Adrenal gland (tissue), 9 donors: ENCODE measurements at regions not wholly inside any gene's neighbourhood (a gene's known extent, or its start where the extent isn't known, plus 50 kb on each side); places are given as distances from the start of the nearest gene placed in this dataset.
"Not testable (repeated sequence)": the region's sequence is repeated elsewhere in the genome, so short reads cannot be mapped to it uniquely, and the experiment has no call there.

Source experiments
- DNase-seq, 7 donors: peaks; one replicate each; pipeline ENCODE4 v3.0.0-alpha.2; 2019 to 2020
- H3K27ac ChIP-seq, 5 donors: fragments of 200-600 bp; sonication (generic) in 4 of 5; 1 replicate in 3 of 5; 2 replicates in 2 of 5; pipeline versions ENCODE4 v1.5.1 to v1.8.0; 2016 to 2020; ENCODE audit warnings: mild to moderate bottlenecking in 1 of 5
- H3K27me3 ChIP-seq: fragments of 200-600 bp; 2 replicates; pipeline ENCODE4 v1.8.0; 2021
- H3K36me3 ChIP-seq, 2 donors: fragments of 200-600 bp; replicated peaks in 1 of 2; 1 replicate in 1 of 2; 2 replicates in 1 of 2; pipeline versions ENCODE4 v1.5.1 to v1.8.0; 2018 to 2022
- H3K4me1 ChIP-seq, 2 donors: fragments of 200-600 bp; replicated peaks in 1 of 2; 1 replicate in 1 of 2; 2 replicates in 1 of 2; pipeline versions ENCODE4 v1.5.1 to v1.8.0; 2018 to 2021
- H3K4me3 ChIP-seq, 4 donors: fragments of 200-600 bp; sonication (generic) in 3 of 4; one replicate each; pipeline ENCODE4 v1.5.1; 2016 to 2018
- H3K9me3 ChIP-seq, 3 donors: fragments of 200-600 bp; sonication (generic) in 1 of 3; replicated peaks in 1 of 3; 1 replicate in 2 of 3; 2 replicates in 1 of 3; pipeline versions ENCODE4 v1.5.1 to v1.8.0; 2016 to 2021
- CTCF ChIP-seq, 6 experiments: fragments of 450-650 bp in 4 of 6; fragments of 200-600 bp in 2 of 6; sonication (generic) in 1 of 6; IDR thresholded peaks; 1 replicate in 5 of 6; 2 replicates in 1 of 6; pipeline versions ENCODE4 v1.5.1 to v1.8.0; 2016 to 2021; ENCODE audit warnings: antibody characterized with exemption in 6 of 6, mild to moderate bottlenecking in 2 of 6, moderate library complexity in 1 of 6
- POLR2A ChIP-seq, 2 donors: fragments of 450-650 bp; IDR thresholded peaks; one replicate each; pipeline ENCODE4 v1.6.1; 2017; ENCODE audit warnings: antibody characterized with exemption in 2 of 2, mild to moderate bottlenecking in 2 of 2, moderate library complexity in 1 of 2
- WGBS, 4 donors: extraction: QIAGEN DNeasy Blood & Tissue Kit in 2 of 4; methylation state at CpG; one replicate each; pipeline versions ENCODE4 v1.1.5 to v1.1.7; 2013 to 2017; 5-methylcytosine and 5-hydroxymethylcytosine counted together
- intact Hi-C, 2 donors: fragments of 100-400 bp; cut with DNase I; formaldehyde crosslinking; loops; one replicate each; pipeline versions ENCODE4 v1.14.1 to v1.15.0; 2022 to 2023
- donor health status: healthy with polysubstance abuse.
- donor health status: Bipolar disorder and iron deficiency.
- donor health status: DM: yes; HTN: yes; CAD: no.
- donor health status: DM: no; HTN: no; CAD: no.
- donor health status: DM: no; HTN: no; CAD: no.

- H3K27me3 ChIP-seq, H3K4me3 ChIP-seq, intact Hi-C loops, H3K9me3 ChIP-seq, H3K27ac ChIP-seq, H3K4me1 ChIP-seq, H3K36me3 ChIP-seq, DNase-seq: not testable (repeated sequence)
- WGBS, 4 donors = 71 to 77% (median 75%) methylated on average over 4 to 5 of the region's 5 CpGs
These were observed 305.4 kb upstream of the CHRNA7 start for GRCh38 chr15:31724903-31725302.

- DNase-seq = not testable (repeated sequence)
These were observed 304.7 kb upstream of the CHRNA7 start for GRCh38 chr15:31725619-31726018.

GRCh38 chr15:31727612-31728011 is 302.7 kb upstream of the CHRNA7 start:
- H3K4me1 ChIP-seq = no peaks in the 10 kb centered on the region
- no peaks in the 10 kb centered on the region for H3K36me3 ChIP-seq
- no peak for DNase-seq
- no peak overlapping the region for H3K4me3 ChIP-seq
- no peak overlapping the region for H3K27ac ChIP-seq
- WGBS, 4 donors = 69 to 84% (median 76%) methylated on average over 3 of the region's 3 CpGs
- H3K9me3 ChIP-seq = no peaks in the 10 kb centered on the region
- intact Hi-C loops = no loop called here
- TF ChIP-seq POLR2A (IDR thresholded peaks at IDR 0.05) (no peak), CTCF (IDR thresholded peaks at IDR 0.05) (no peak)
- H3K27me3 ChIP-seq = no peaks in the 10 kb centered on the region

More at GRCh38 chr15:31725619-31726018, 304.7 kb upstream of the CHRNA7 start:
- H3K4me3 ChIP-seq, H3K27me3 ChIP-seq, H3K36me3 ChIP-seq, H3K27ac ChIP-seq, intact Hi-C loops, H3K9me3 ChIP-seq, H3K4me1 ChIP-seq: not testable (repeated sequence)
- 73 to 87% (median 78%) methylated on average over 3 of the region's 3 CpGs for WGBS, 4 donors

- Histone ChIP-seq H3K36me3 (no peaks in the 10 kb centered on the region), H3K27me3 (no peaks in the 10 kb centered on the region), H3K4me3 (no peak overlapping the region), H3K27ac (no peak overlapping the region), H3K4me1 (no peaks in the 10 kb centered on the region), H3K9me3 (no peaks in the 10 kb centered on the region)
- intact Hi-C loops = no loop called here
- TF ChIP-seq CTCF (IDR thresholded peaks at IDR 0.05) (no peak), POLR2A (IDR thresholded peaks at IDR 0.05) (no peak)
- no peak for DNase-seq
- 45 to 76% (median 63%) methylated on average over 3 of the region's 3 CpGs for WGBS, 4 donors
These were observed 297.6 kb upstream of the CHRNA7 start for GRCh38 chr15:31732726-31733125.

GRCh38 chr15:31733424-31733823 is 296.9 kb upstream of the CHRNA7 start:
- Histone ChIP-seq H3K4me1 (no peaks in the 10 kb centered on the region), H3K36me3 (no peaks in the 10 kb centered on the region), H3K27me3 (no peaks in the 10 kb centered on the region), H3K27ac (no peak overlapping the region), H3K4me3 (no peak overlapping the region), H3K9me3 (no peaks in the 10 kb centered on the region)
- WGBS, 4 donors = 49 to 65% (median 57%) methylated on average over 4 of the region's 4 CpGs
- no peak for TF ChIP-seq CTCF (IDR thresholded peaks at IDR 0.05)
- intact Hi-C loops = no loop called here
- DNase-seq = no peak
